ENCODE measurements at regions not wholly inside any gene's neighbourhood (a gene's known extent, or its start where the extent isn't known, plus 50 kb on each side); places are given as distances from the start of the nearest gene placed in this dataset.

DNA sequence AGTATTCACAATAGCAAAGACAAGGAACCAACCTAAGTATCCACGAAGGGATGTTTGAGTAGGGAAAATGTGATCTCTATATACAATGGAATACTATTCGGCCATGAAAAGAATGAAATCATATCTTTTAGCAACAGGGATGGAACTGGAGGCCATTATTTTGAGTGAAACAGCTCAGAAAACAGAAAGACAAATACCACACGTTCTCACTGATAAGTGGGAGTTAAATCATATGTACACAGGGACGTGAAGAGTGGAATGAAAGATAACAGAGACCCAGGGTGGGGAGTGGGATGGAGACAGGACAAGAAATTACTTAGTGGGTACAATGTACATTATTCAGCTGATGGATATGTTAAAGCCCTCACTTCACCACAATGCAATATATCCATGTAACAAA lies 1012.7 kb downstream of the TBC1D22A start:
- H3K4me3 ChIP-seq (ENCODE audit: low read depth, low read length), result no peak overlapping the region
- DNase-seq (ENCODE audit: low read depth), result no peak
- TF ChIP-seq, protein P1, sequence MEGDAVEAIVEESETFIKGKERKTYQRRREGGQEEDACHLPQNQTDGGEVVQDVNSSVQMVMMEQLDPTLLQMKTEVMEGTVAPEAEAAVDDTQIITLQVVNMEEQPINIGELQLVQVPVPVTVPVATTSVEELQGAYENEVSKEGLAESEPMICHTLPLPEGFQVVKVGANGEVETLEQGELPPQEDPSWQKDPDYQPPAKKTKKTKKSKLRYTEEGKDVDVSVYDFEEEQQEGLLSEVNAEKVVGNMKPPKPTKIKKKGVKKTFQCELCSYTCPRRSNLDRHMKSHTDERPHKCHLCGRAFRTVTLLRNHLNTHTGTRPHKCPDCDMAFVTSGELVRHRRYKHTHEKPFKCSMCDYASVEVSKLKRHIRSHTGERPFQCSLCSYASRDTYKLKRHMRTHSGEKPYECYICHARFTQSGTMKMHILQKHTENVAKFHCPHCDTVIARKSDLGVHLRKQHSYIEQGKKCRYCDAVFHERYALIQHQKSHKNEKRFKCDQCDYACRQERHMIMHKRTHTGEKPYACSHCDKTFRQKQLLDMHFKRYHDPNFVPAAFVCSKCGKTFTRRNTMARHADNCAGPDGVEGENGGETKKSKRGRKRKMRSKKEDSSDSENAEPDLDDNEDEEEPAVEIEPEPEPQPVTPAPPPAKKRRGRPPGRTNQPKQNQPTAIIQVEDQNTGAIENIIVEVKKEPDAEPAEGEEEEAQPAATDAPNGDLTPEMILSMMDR (IDR thresholded peaks at IDR 0.05; ENCODE audit: low read depth, low read length, missing control alignments), result no peak

- TF ChIP-seq, protein P1 (IDR thresholded peaks at IDR 0.05; ENCODE audit: low read depth, low read length, missing control alignments), result no peak
- no peak overlapping the region for H3K4me3 ChIP-seq (ENCODE audit: low read depth, low read length)
- no peak for DNase-seq (ENCODE audit: low read depth)
Observed at GRCh38 chr22:47773635-47774034, 1011.2 kb downstream of the TBC1D22A start.

DNA sequence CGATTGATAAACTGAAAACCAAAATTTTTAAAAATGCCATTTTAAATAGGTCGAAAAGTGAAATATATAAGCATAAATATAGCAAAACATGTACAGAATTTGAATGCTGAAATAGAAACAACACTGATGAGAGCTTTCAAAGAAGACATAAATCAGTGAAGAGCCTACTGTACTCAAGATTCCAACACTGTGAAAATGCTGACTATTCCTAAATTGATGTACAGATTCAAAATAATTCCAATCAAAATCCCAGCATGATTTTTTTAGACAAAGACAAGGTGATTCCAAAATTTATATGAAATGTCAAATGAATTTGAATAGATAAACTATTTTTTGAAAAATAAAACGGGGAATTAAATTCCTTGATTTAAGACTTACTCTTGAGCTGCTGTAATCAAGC lies 1010.4 kb downstream of the TBC1D22A start:
- TF ChIP-seq, protein P1 (IDR thresholded peaks at IDR 0.05; ENCODE audit: low read depth, low read length, missing control alignments), result no peak
- H3K4me3 ChIP-seq (ENCODE audit: low read depth, low read length), result no peak overlapping the region
- no peak for DNase-seq (ENCODE audit: low read depth)

DNA sequence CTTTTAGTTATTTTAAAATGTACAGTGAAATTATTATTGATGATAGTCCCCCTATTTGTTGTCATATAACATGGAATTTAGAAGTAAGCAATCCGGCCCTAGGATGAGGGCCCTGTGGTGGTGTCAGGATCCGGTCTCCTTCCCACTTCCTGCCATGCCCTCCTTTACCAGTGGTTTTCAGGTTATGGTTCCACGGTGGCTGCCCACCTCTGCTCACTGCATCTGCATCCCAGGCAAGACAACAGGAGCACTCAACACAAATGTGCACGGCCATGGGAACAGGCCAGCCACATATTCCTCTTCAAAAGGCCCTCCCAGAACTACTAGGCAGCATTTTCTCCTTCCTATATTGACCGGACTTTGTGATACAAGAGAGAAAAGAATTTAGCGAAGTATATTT lies 1007.2 kb downstream of the TBC1D22A start:
- no peak for DNase-seq (ENCODE audit: low read depth)
- no peak overlapping the region for H3K4me3 ChIP-seq (ENCODE audit: low read depth, low read length)
- TF ChIP-seq, protein P1 (IDR thresholded peaks at IDR 0.05; ENCODE audit: low read depth, low read length, missing control alignments), result no peak

- TF ChIP-seq, protein P1 (IDR thresholded peaks at IDR 0.05; ENCODE audit: low read depth, low read length, missing control alignments), result no peak
- no peak for DNase-seq (ENCODE audit: low read depth)
- H3K4me3 ChIP-seq (ENCODE audit: low read depth, low read length), result no peak overlapping the region
Observed at GRCh38 chr22:47768027-47768426, 1005.6 kb downstream of the TBC1D22A start.

DNA sequence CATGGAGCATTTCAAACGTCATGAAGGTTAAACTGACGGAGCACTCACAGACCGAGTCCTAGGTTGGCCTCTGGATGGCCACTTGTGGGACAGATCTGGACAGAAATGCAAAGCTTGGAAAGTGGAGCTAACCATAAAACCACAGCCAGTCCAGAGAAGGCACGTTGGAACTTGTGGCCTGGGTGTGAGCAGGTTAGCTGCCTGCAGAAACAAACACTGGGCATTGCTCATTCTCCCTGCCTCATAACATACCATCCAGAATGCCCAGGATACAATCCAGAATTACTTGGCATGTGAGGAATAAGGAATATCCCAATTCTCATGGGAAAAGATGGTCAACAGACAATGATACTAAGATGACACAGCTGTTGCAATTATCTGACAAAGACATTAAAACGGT lies 1005.0 kb downstream of the TBC1D22A start:
- no peak for DNase-seq (ENCODE audit: low read depth)
- TF ChIP-seq, protein P1 (IDR thresholded peaks at IDR 0.05; ENCODE audit: low read depth, low read length, missing control alignments), result no peak
- no peak overlapping the region for H3K4me3 ChIP-seq (ENCODE audit: low read depth, low read length)

- DNase-seq (ENCODE audit: low read depth), result no peak
- no peak overlapping the region for H3K4me3 ChIP-seq (ENCODE audit: low read depth, low read length)
- TF ChIP-seq, protein P1 (IDR thresholded peaks at IDR 0.05; ENCODE audit: low read depth, low read length, missing control alignments), result no peak
Observed at GRCh38 chr22:47765757-47766156, 1003.3 kb downstream of the TBC1D22A start.
